ENCODE measurements at regions not wholly inside any gene's neighbourhood (a gene's known extent, or its start where the extent isn't known, plus 50 kb on each side); places are given as distances from the start of the nearest gene placed in this dataset.

GRCh38 chr9:14992516-14992915 is 82.3 kb upstream of the FREM1 start:
- TF ChIP-seq POLR2AphosphoS5 (IDR thresholded peaks at IDR 0.05; ENCODE audit: low read depth, low read length) (no peak), POLR2A (IDR thresholded peaks at IDR 0.05; ENCODE audit: low read depth, low read length) (no peak), TAF1 (IDR thresholded peaks at IDR 0.05; ENCODE audit: low read depth, low read length) (no peak)
